ENCODE measurements at regions not wholly inside any gene's neighbourhood (a gene's known extent, or its start where the extent isn't known, plus 50 kb on each side); places are given as distances from the start of the nearest gene placed in this dataset.
"Not testable (repeated sequence)": the region's sequence is repeated elsewhere in the genome, so short reads cannot be mapped to it uniquely, and the experiment has no call there.

GRCh38 chr20:52071136-52071535 is 120.4 kb downstream of the ZFP64 start:
- no peak for TF ChIP-seq ZNF274 (IDR thresholded peaks at IDR 0.05; ENCODE audit: low read depth, low read length)
- no peak for DNase-seq (ENCODE audit: low read depth, low spot score)
- Histone ChIP-seq H3K9me3 (ENCODE audit: insufficient read depth, low read length) (no peaks in the 10 kb centered on the region), H3K9ac (ENCODE audit: insufficient read length, low read depth) (no peak overlapping the region), H3K27me3 (ENCODE audit: insufficient read depth, insufficient read length) (no peaks in the 10 kb centered on the region), H3K4me1 (ENCODE audit: insufficient read depth, insufficient read length) (no peaks in the 10 kb centered on the region), H3K36me3 (ENCODE audit: insufficient read depth, insufficient read length, low read length) (no peaks in the 10 kb centered on the region), H3K4me3 (ENCODE audit: insufficient read length, low read depth) (no peak overlapping the region)

DNA sequence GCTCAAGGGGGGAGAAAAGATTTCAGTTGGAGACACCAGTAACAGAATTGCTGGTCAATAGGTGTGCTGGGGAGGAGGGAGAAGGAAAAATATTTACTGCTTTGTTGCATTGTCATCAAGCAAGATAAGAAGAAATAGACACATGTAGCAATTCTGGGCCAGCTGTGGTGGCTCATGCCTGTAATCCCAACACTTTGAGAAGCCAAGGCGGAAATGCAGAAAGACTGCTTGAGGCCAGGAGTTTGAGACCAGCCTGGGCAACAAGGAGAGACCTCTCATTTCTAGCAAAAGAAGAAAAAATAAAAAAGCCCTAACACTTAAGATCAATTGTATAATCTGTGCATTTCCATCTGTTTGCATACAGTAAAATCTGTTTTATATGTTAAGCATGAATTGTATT is 126.6 kb downstream of the ZFP64 start:
- H3K9me3 ChIP-seq (ENCODE audit: insufficient read depth, low read length): no peaks in the 10 kb centered on the region
- no peak overlapping the region for H3K4me3 ChIP-seq (ENCODE audit: insufficient read length, low read depth)
- TF ChIP-seq SUZ12 (IDR thresholded peaks at IDR 0.05; ENCODE audit: extremely low read depth, insufficient read depth, insufficient read length) (no peak), ZNF274 (IDR thresholded peaks at IDR 0.05; ENCODE audit: low read depth, low read length) (no peak), YY1 (IDR thresholded peaks at IDR 0.05; ENCODE audit: insufficient read depth, insufficient read length) (no peak)
- H3K27me3 ChIP-seq (ENCODE audit: insufficient read depth, insufficient read length): no peaks in the 10 kb centered on the region
- H3K9ac ChIP-seq (ENCODE audit: insufficient read length, low read depth): no peak overlapping the region
- no peaks in the 10 kb centered on the region for H3K36me3 ChIP-seq (ENCODE audit: insufficient read depth, insufficient read length, low read length)
- no peaks in the 10 kb centered on the region for H3K4me1 ChIP-seq (ENCODE audit: insufficient read depth, insufficient read length)
- no peak for DNase-seq (ENCODE audit: low read depth, low spot score)

GRCh38 chr20:52062452-52063209 is 128.9 kb downstream of the ZFP64 start:
- TF ChIP-seq ZNF274 (IDR thresholded peaks at IDR 0.05; ENCODE audit: low read depth, low read length) (no peak), YY1 (IDR thresholded peaks at IDR 0.05; ENCODE audit: insufficient read depth, insufficient read length) (no peak), SUZ12 (IDR thresholded peaks at IDR 0.05; ENCODE audit: extremely low read depth, insufficient read depth, insufficient read length) (no peak)
- Histone ChIP-seq H3K36me3 (ENCODE audit: insufficient read depth, insufficient read length, low read length) (no peaks in the 10 kb centered on the region), H3K9me3 (ENCODE audit: insufficient read depth, low read length) (0 out of 2 replicates have a peak, but pooled peaks cover 2% of the 10 kb centered on the region), H3K27me3 (ENCODE audit: insufficient read depth, insufficient read length) (no peaks in the 10 kb centered on the region), H3K9ac (ENCODE audit: insufficient read length, low read depth) (no peak overlapping the region), H3K4me3 (ENCODE audit: insufficient read length, low read depth) (no peak overlapping the region), H3K4me1 (ENCODE audit: insufficient read depth, insufficient read length) (no peaks in the 10 kb centered on the region)
- DNase-seq (ENCODE audit: low read depth, low spot score): no peak

GRCh38 chr20:52060794-52061714 is 130.5 kb downstream of the ZFP64 start:
- H3K9ac ChIP-seq (ENCODE audit: insufficient read length, low read depth): no peak overlapping the region
- TF ChIP-seq SUZ12 (IDR thresholded peaks at IDR 0.05; ENCODE audit: extremely low read depth, insufficient read depth, insufficient read length): no peak
- no peak for TF ChIP-seq YY1 (IDR thresholded peaks at IDR 0.05; ENCODE audit: insufficient read depth, insufficient read length)
- no peak for TF ChIP-seq ZNF274 (IDR thresholded peaks at IDR 0.05; ENCODE audit: low read depth, low read length)
- no peaks in the 10 kb centered on the region for H3K36me3 ChIP-seq (ENCODE audit: insufficient read depth, insufficient read length, low read length)
- H3K9me3 ChIP-seq (ENCODE audit: insufficient read depth, low read length): peaks cover 17% of the 10 kb centered on the region
- no peaks in the 10 kb centered on the region for H3K27me3 ChIP-seq (ENCODE audit: insufficient read depth, insufficient read length)
- peak; percentile 74 for DNase-seq (ENCODE audit: low read depth, low spot score)
- no peaks in the 10 kb centered on the region for H3K4me1 ChIP-seq (ENCODE audit: insufficient read depth, insufficient read length)
- no peak overlapping the region for H3K4me3 ChIP-seq (ENCODE audit: insufficient read length, low read depth)

- not testable (repeated sequence) for DNase-seq (ENCODE audit: low read depth, low spot score); H3K36me3 ChIP-seq (ENCODE audit: insufficient read depth, insufficient read length, low read length); H3K9ac ChIP-seq (ENCODE audit: insufficient read length, low read depth); H3K4me1 ChIP-seq (ENCODE audit: insufficient read depth, insufficient read length); H3K27me3 ChIP-seq (ENCODE audit: insufficient read depth, insufficient read length); H3K4me3 ChIP-seq (ENCODE audit: insufficient read length, low read depth)
- H3K9me3 ChIP-seq (ENCODE audit: insufficient read depth, low read length): peaks cover 18% of the 10 kb centered on the region
Measured at GRCh38 chr20:52057133-52057532, 134.4 kb downstream of the ZFP64 start.

DNA sequence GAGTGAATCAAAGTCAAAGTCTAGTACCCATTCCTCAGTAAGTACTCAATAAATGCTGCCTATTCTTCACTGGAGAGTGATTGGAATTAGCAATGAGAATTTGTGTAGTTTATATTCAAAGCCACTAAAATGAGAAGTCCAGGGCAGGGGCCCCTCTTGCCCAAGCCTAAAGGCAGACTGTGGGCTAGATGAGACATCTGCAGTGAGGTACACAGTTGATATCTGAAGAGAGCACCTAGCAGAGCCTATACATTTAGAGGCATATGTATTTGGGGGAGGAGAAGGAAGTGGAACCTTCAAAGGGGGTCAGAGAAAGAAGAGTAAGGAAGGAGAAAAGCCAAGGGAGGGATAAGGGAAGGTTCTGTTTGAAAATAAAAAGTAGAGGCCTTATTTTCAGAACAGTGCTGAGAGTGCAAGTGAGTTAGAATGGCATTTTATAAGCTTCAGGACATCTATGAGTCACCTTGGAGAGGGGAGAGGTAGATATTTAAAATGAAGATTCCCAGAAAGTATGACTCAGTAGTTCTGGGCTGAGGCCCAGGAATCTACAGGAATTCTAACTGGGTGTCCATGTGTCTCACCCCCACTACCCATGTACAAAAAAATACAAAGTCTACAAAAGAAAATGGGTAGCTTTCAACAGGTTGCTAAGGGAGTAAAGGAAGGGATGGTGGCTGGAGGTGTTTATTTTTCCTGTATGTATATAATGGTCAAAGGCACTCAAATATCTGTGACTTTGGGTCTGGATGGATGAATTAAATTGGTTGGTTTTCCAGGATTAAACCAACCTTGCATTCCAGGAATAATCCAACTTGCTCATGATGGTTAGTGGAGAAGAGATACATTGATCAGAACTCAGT is 135.1 kb downstream of the ZFP64 start:
- no peak for DNase-seq (ENCODE audit: low read depth, low spot score)
- TF ChIP-seq YY1 (IDR thresholded peaks at IDR 0.05; ENCODE audit: insufficient read depth, insufficient read length) (no peak), ZNF274 (IDR thresholded peaks at IDR 0.05; ENCODE audit: low read depth, low read length) (no peak), SUZ12 (IDR thresholded peaks at IDR 0.05; ENCODE audit: extremely low read depth, insufficient read depth, insufficient read length) (no peak)

GRCh38 chr20:52054123-52054522 is 137.5 kb downstream of the ZFP64 start:
- Histone ChIP-seq H3K4me1 (ENCODE audit: insufficient read depth, insufficient read length) (peaks cover 4% of the 10 kb centered on the region), H3K27me3 (ENCODE audit: insufficient read depth, insufficient read length) (no peaks in the 10 kb centered on the region), H3K9ac (ENCODE audit: insufficient read length, low read depth) (no peak overlapping the region), H3K36me3 (ENCODE audit: insufficient read depth, insufficient read length, low read length) (no peaks in the 10 kb centered on the region), H3K4me3 (ENCODE audit: insufficient read length, low read depth) (no peak overlapping the region), H3K9me3 (ENCODE audit: insufficient read depth, low read length) (peaks cover 18% of the 10 kb centered on the region)
- DNase-seq (ENCODE audit: low read depth, low spot score): no peak
- TF ChIP-seq YY1 (IDR thresholded peaks at IDR 0.05; ENCODE audit: insufficient read depth, insufficient read length) (no peak), SUZ12 (IDR thresholded peaks at IDR 0.05; ENCODE audit: extremely low read depth, insufficient read depth, insufficient read length) (no peak), ZNF274 (IDR thresholded peaks at IDR 0.05; ENCODE audit: low read depth, low read length) (no peak)

More for the DNA sequence above, 135.1 kb downstream of the ZFP64 start:
- Histone ChIP-seq H3K4me3 (ENCODE audit: insufficient read length, low read depth) (no peak overlapping the region), H3K27me3 (ENCODE audit: insufficient read depth, insufficient read length) (no peaks in the 10 kb centered on the region), H3K36me3 (ENCODE audit: insufficient read depth, insufficient read length, low read length) (no peaks in the 10 kb centered on the region), H3K9me3 (ENCODE audit: insufficient read depth, low read length) (peaks cover 18% of the 10 kb centered on the region), H3K4me1 (ENCODE audit: insufficient read depth, insufficient read length) (peaks cover 2% of the 10 kb centered on the region), H3K9ac (ENCODE audit: insufficient read length, low read depth) (no peak overlapping the region)

All from NT2/D1 (cell line).